ENCODE measurements at regions not wholly inside any gene's neighbourhood (a gene's known extent, or its start where the extent isn't known, plus 50 kb on each side); places are given as distances from the start of the nearest gene placed in this dataset.
"Not testable (repeated sequence)": the region's sequence is repeated elsewhere in the genome, so short reads cannot be mapped to it uniquely, and the experiment has no call there.

GRCh38 chr6:74757813-74758212, 448.0 kb downstream of the COL12A1 start:
- no peak for DNase-seq

GRCh38 chr6:74756923-74757322, 448.9 kb downstream of the COL12A1 start:
- no peak for DNase-seq

- no peak for DNase-seq
Observed at GRCh38 chr6:74755778-74756177, 450.1 kb downstream of the COL12A1 start.

- no peak for DNase-seq
Observed at GRCh38 chr6:74755196-74755595, 450.7 kb downstream of the COL12A1 start.

GRCh38 chr6:74753883-74754600, 451.8 kb downstream of the COL12A1 start:
- no peak for DNase-seq

- DNase-seq, result no peak
Observed at GRCh38 chr6:74752303-74752702, 453.6 kb downstream of the COL12A1 start.

- DNase-seq, result no peak
Observed at GRCh38 chr6:74750826-74751225, 455.0 kb downstream of the COL12A1 start.

GRCh38 chr6:74749211-74750147, 456.4 kb downstream of the COL12A1 start:
- no peak for DNase-seq

GRCh38 chr6:74745670-74746069, 460.2 kb downstream of the COL12A1 start:
- DNase-seq, result no peak

GRCh38 chr6:74742793-74743508, 462.9 kb downstream of the COL12A1 start:
- no peak for DNase-seq

GRCh38 chr6:74741646-74742045, 464.2 kb downstream of the COL12A1 start:
- no peak for DNase-seq

GRCh38 chr6:74735304-74735703, 470.5 kb downstream of the COL12A1 start:
- DNase-seq, result no peak

GRCh38 chr6:74734901-74735300, 471.0 kb downstream of the COL12A1 start:
- no peak for DNase-seq

GRCh38 chr6:74733830-74734620, 471.8 kb downstream of the COL12A1 start:
- DNase-seq, result no peak

- DNase-seq, result no peak
Observed at GRCh38 chr6:74731931-74732330, 473.9 kb downstream of the COL12A1 start.

- DNase-seq, result no peak
Observed at GRCh38 chr6:74731204-74731603, 474.6 kb downstream of the COL12A1 start.

GRCh38 chr6:74720923-74721322, 484.9 kb downstream of the COL12A1 start:
- DNase-seq, result no peak

- DNase-seq, result no peak
Observed at GRCh38 chr6:74717591-74717990, 488.3 kb downstream of the COL12A1 start.

GRCh38 chr6:74715355-74716085, 490.3 kb downstream of the COL12A1 start:
- no peak for DNase-seq

GRCh38 chr6:74713941-74714340, 491.9 kb downstream of the COL12A1 start:
- no peak for DNase-seq

- DNase-seq, result no peak
Observed at GRCh38 chr6:74705451-74705850, 500.4 kb downstream of the COL12A1 start.

GRCh38 chr6:74704540-74704939, 501.3 kb downstream of the COL12A1 start:
- not testable (repeated sequence) for DNase-seq
